ENCODE measurements at regions not wholly inside any gene's neighbourhood (a gene's known extent, or its start where the extent isn't known, plus 50 kb on each side); places are given as distances from the start of the nearest gene placed in this dataset.

DNA sequence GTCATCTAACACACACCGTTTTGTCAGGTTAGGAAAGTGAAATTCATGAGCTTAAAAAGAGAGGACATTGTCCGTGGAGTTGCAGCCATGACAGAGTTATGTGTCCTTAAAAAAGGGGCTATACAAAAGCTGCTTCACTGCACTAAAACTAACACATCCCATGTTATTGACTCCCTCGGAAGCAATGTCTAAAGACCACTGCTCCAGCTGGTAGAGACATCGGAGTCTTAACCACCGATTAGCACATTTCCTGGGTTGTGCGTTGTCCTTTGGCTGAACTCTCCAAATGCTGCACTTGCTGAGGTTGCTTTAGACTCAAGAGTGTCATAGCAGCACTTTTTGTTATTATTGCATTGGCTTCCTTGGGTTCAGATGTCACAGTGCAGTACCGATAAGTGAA is 128.3 kb upstream of the C9orf72 start:
- TF ChIP-seq, protein P1, sequence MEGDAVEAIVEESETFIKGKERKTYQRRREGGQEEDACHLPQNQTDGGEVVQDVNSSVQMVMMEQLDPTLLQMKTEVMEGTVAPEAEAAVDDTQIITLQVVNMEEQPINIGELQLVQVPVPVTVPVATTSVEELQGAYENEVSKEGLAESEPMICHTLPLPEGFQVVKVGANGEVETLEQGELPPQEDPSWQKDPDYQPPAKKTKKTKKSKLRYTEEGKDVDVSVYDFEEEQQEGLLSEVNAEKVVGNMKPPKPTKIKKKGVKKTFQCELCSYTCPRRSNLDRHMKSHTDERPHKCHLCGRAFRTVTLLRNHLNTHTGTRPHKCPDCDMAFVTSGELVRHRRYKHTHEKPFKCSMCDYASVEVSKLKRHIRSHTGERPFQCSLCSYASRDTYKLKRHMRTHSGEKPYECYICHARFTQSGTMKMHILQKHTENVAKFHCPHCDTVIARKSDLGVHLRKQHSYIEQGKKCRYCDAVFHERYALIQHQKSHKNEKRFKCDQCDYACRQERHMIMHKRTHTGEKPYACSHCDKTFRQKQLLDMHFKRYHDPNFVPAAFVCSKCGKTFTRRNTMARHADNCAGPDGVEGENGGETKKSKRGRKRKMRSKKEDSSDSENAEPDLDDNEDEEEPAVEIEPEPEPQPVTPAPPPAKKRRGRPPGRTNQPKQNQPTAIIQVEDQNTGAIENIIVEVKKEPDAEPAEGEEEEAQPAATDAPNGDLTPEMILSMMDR (IDR thresholded peaks at IDR 0.05; ENCODE audit: low read depth, low read length), result no peak
- TF ChIP-seq EZH2phosphoT487 (IDR thresholded peaks at IDR 0.05; ENCODE audit: low read depth), result no peak
